ENCODE measurements at regions not wholly inside any gene's neighbourhood (a gene's known extent, or its start where the extent isn't known, plus 50 kb on each side); places are given as distances from the start of the nearest gene placed in this dataset.
"Not testable (repeated sequence)": the region's sequence is repeated elsewhere in the genome, so short reads cannot be mapped to it uniquely, and the experiment has no call there.

DNA sequence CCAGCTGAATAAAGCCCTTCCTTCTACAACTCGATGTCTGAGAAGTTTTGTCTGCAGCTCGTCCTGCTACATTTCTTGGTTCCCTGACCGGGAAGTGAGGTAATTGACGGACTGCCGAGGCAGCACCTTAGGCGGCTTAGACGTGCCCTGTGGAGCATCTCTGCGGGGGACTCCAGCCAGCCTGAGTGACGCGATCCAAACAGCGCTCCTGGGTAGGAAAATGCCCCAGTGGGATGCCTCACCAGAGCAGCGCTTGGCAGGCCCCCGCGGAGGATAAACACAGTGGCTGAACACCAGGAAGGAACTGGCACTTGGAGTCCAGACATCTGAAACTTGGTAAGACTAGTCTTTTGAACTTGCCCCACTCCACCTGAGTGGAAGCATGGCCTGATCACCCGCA lies 737.3 kb downstream of the COL12A1 start:
- not testable (repeated sequence) for FAIRE-seq

GRCh38 chr6:74467533-74468215 lies 738.2 kb downstream of the COL12A1 start:
- FAIRE-seq: no peak

- FAIRE-seq: no peak
Observed at GRCh38 chr6:74466572-74466971, 739.3 kb downstream of the COL12A1 start.

GRCh38 chr6:74459260-74459659 lies 746.6 kb downstream of the COL12A1 start:
- no peak for FAIRE-seq

DNA sequence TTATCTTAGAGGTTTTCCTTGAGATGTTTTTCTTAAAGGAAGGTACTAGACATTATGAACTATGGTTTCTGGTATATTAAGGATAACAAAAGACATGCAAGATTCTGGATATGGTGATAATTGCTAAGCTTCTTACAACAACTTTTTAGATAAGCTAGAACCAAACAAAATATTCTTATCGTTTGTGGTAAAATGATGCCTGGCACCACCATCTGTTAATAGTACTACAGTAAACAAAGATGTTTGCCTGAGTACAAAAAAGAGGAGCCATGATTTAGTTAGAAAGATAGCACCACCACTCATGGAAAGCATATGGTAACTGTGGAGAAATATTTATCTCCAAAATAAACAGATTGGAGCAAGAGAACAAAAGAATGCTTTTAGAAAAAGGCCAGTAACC lies 747.3 kb downstream of the COL12A1 start:
- FAIRE-seq: no peak

GRCh38 chr6:74455786-74456185 lies 750.1 kb downstream of the COL12A1 start:
- no peak for FAIRE-seq

DNA sequence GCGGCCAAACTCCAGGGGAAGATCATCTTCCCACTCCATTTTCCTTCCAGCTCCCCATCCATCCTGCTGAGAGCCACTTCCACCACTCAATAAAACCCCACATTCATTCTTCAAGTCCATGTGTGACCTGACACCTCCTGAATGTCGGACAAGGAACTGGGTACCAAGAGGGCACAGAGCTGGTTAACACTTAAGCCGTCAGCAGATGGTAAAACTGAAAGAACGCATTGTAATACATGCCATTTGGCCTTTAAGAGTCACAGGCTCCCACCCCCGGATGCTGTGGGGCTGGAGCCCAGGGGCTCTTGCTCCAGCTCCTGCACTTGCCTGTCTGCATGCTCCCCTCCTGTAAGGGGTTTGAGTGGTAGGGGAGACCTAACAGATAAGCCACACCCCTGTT lies 753.9 kb downstream of the COL12A1 start:
- no peak for FAIRE-seq

- no peak for FAIRE-seq
Observed at GRCh38 chr6:74448850-74449249, 752.8 kb downstream of the CD109 start.

DNA sequence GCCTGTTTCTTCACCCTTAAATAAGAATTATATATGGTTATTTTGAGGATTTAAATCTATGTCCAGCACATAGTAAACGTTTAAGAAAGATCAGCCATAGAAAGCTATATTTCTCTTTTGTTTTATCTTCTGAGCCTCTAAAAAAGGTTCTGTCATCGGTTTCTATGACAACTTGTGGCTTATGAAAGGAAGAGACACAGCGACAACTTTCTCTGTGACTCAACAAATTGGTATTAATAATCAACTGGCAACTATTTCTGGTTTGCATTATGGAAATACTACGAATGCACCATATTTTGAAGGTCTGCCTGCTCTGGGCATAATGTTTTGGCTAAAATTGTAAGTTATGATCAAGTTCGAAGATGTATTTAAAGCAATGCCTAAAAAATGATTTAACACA lies 751.0 kb downstream of the CD109 start:
- no peak for FAIRE-seq

DNA sequence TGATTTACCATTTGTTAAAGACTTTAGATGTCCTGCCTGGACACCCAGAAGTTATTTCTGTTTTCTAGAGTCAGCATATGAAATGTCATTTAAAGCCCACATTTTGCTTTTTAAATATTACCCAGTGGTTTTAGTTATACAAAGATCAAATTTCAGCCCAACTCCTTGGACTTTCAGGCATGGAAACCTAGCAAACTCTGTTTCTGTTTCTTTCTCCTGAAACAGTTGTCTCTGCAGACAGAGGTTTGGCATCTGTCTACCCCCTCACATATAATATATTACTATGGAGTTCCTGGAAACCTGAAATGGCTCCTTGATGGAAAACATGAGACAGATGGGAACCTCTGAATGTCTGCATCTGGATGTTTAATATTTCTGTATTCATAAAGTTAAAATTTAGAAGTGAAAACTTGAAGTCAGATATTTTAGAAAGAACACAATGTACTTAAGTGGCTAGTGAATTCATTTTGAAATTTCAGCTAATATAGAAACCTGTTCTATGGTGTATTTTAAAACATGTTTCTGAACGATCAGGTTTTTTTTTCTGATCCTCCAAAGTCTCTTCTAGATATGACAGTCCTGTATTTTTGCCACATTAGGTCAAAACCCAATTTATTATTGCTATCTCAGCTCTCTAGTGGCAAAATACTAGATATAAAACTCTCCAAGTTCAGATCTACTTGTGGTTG lies 743.3 kb downstream of the CD109 start:
- no peak for FAIRE-seq

- FAIRE-seq: not testable (repeated sequence)
Observed at GRCh38 chr6:74438395-74438794, 742.4 kb downstream of the CD109 start.

DNA sequence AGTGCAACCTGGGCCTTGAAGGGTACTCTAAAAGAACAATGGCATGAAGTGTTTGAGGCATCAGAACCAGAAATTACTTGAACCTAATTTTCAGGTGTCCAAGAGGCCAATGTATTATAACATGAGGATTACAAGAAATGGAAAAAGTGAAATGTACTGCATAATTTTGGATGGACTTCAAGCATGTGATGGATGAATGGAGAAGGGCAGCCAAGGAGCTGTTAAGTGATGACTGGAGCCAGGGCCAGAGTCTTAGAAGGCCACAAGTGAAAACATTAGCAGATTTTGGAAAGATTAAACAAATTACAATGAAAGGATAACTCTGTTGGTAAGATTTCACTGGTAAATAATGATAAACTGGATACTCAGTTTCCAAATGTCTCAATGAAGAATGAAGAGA lies 738.2 kb downstream of the CD109 start:
- FAIRE-seq: no peak

DNA sequence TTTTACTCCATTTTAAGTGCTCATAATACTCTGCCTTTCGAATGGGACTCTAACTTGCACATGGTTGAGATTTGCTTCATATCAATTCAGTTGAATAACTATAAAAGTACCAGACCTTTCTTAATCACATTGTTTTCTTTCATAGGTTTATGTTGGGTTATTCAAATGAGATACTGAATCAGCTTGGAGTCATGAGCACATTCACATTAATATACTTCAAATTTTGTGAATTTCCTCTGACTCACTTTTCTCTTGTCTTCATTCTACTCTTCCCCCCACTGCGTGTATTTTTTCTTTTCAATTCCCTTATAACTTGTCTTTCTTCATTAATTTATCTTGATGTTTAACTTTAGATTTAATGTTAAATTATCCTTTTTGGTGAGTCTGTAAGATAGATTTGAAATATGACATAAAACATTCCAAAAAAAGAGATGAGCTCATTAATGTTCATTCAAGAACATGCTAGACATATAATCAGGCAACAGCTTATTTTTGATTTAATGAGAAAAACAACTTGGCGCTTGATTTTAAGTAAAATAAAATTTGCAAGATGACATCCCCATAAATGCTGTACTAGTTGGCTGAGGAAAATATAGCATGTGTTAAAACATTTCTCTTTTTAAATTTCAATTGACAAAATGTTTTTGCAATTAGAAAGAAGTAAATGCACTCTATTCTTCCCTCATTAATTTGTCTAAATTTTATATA lies 736.0 kb downstream of the CD109 start:
- no peak for FAIRE-seq

- no peak for FAIRE-seq
Observed at GRCh38 chr6:74420221-74420620, 724.2 kb downstream of the CD109 start.

DNA sequence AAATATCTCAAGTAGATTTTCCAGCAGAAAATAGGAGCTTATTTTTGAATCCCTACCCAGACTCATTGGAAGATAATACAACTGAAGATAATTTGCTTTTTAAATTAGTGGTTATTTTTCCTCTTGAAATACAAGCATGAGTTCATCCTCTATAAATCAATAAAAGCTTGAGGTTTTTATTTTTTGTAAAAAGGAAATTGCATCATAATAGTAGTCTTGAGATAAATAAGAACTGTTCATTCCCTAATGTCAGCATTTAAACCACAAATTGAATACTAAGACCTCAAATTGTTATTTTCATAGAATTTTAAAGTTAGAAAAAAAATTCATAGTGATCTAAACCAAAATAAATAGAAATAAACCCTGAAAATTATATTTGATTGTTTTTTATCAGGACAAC lies 719.1 kb downstream of the CD109 start:
- FAIRE-seq: no peak

- FAIRE-seq: no peak
Observed at GRCh38 chr6:74410630-74411029, 714.6 kb downstream of the CD109 start.

DNA sequence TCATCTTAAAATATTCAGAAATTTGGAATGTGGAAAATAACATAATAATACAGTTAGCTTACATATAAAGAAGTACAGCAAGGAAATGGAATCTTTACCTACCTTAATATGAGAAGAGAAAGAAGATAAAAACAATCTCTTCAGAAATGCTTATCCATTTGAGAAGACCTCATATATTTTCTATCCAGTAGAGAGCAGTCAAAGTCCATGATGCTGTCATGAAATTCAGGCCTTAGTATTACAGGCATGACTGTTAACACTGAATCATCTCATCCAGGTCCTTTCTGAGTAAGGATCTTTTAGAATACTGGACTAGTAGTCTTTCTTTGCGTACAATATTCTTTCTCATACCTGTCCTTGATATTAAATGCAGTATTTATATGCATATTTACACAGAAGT lies 713.4 kb downstream of the CD109 start:
- FAIRE-seq: no peak

DNA sequence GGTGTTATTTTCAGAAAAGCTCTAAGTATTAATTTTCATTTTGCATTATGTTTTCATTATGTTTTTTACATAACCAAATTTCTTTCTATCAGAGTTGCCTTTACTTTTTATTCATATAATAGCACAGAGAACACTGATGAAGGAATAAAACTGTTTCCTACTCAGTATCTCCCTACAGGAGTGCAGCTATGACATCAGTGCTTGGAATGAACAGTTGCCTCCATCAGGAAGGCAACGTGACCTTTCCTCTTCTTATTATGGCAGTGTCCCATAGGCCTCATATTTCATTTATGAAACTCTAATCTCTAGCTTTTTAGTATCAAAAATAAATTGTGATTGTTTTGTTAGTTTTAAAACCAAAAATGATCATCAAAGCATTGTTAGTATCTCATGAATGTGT lies 712.8 kb downstream of the CD109 start:
- FAIRE-seq: no peak

DNA sequence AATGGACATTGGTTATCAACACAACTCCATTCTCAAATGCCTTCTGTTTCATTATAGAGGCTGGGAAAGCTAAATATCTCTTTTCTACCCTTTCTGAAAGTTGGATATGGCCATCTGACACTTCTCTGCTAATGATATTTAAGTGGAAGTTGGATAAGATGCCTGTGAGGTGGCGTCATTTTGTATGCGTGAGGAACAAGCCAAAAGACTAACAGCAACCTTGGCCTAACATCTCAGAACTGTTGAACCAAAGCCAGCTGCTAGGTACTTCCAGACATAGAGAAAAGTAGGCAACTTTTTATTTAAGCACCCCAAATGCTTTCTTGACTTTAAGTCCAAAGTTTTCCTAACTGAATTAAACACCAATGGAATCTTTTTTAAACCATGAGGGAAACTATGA lies 708.4 kb downstream of the CD109 start:
- FAIRE-seq: no peak

- no peak for FAIRE-seq
Observed at GRCh38 chr6:74402781-74403180, 706.8 kb downstream of the CD109 start.

DNA sequence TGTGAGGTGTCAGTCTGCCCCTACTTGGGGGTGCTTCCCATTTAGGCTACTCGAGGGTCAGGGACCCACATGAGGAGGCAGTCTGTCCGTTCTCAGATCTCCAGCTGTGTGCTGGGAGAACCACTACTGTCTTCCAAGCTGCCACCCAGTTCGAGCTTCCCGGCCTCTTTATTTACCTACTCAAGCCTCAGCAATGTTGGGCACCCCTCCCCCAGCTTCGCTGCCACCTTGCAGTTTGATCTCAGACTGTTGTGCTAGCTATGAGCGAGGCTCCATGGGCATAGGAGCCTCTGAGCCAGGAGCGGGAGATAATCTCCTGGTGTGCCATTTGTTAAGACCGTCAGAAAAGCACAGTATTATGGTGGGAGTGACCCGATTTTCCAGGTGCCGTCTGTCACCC lies 682.4 kb downstream of the CD109 start:
- FAIRE-seq: not testable (repeated sequence)

GRCh38 chr6:74369556-74369993 lies 673.6 kb downstream of the CD109 start:
- no peak for FAIRE-seq

DNA sequence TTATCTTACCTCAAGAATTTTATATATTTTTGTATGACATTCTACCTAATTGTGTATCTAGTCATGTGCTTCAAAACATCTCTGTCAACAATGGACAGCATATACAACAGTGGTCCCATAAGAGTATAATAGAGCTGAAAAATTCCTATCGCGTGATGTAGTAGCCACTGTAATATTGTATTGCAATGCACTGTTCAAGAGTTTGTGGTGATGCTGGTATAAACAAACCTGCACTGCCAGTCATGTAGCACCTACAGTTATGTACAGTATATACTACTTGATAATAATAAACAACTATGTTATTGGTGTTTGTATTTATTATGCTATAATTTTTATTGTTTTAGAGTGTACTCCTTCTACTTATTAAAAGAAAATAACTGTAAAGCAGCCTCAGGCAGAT lies 672.7 kb downstream of the CD109 start:
- no peak for FAIRE-seq

DNA sequence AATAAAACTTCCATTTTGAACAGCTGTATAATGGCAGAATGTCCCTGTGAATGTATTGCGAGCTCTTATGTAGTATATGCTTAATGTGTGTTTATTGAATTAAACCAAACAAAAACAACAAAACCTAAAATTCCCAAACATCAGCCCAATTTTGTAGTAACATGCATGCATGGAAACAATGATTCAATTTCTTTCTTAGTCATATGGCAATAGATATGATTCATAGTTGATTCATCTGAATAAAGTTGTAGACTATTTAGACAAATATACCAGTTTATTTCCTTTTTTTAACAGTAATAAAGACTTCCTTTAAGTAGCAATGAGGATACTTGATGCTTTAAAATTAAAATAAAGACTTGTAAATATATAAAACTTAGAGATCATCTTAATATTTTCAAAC lies 670.6 kb downstream of the CD109 start:
- no peak for FAIRE-seq

Measured in G401.6 (cell line).